ENCODE measurements at regions not wholly inside any gene's neighbourhood (a gene's known extent, or its start where the extent isn't known, plus 50 kb on each side); places are given as distances from the start of the nearest gene placed in this dataset.

DNA sequence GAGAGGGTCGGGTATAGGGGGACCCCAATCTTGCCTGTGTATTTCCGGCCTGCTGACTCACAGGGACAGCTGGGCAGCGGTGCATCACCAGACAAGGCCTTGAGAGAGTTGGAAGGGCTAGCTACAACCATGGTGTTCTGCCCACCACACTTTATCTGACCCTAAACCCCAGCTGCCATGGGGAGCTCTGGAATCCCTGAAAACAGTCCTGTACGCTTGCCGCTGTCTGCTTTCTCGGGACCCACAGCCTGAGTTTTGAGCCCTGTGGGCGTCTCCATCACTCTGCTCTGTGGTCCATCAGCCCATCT lies 100.4 kb upstream of the GSE1 start:
- Histone ChIP-seq H3K4me3 (no peak overlapping the region), H3K27ac (no peak overlapping the region), H3K9me3 (no peaks in the 10 kb centered on the region), H3K4me1 (peaks cover 30% of the 10 kb centered on the region), H3K36me3 (no peaks in the 10 kb centered on the region), H3K27me3 (no peaks in the 10 kb centered on the region)
- no peak for DNase-seq (ENCODE audit: low spot score in 2 of 2)
- no peak for TF ChIP-seq POLR2A (IDR thresholded peaks at IDR 0.05)
- TF ChIP-seq EP300 (IDR thresholded peaks at IDR 0.05), result no peak
- no peak for TF ChIP-seq POLR2AphosphoS5 (IDR thresholded peaks at IDR 0.05)
- TF ChIP-seq CTCF (IDR thresholded peaks at IDR 0.05), result no peak
- WGBS, result 95% methylated on average over 3 of the region's 7 CpGs

GRCh38 chr16:85513180-85513579 lies 99.9 kb upstream of the GSE1 start:
- no peak overlapping the region for H3K27ac ChIP-seq
- no peak for DNase-seq (ENCODE audit: low spot score in 2 of 2)
- no peaks in the 10 kb centered on the region for H3K27me3 ChIP-seq
- H3K9me3 ChIP-seq, result no peaks in the 10 kb centered on the region
- 92% methylated on average over 9 of the region's 9 CpGs for WGBS
- H3K4me3 ChIP-seq, result no peak overlapping the region
- no peak for TF ChIP-seq POLR2A (IDR thresholded peaks at IDR 0.05)
- TF ChIP-seq EP300 (IDR thresholded peaks at IDR 0.05), result no peak
- TF ChIP-seq CTCF (IDR thresholded peaks at IDR 0.05), result no peak
- TF ChIP-seq POLR2AphosphoS5 (IDR thresholded peaks at IDR 0.05), result no peak
- H3K36me3 ChIP-seq, result no peaks in the 10 kb centered on the region
- peaks cover 30% of the 10 kb centered on the region for H3K4me1 ChIP-seq

- H3K4me1 ChIP-seq, result peaks cover 30% of the 10 kb centered on the region
- no peaks in the 10 kb centered on the region for H3K9me3 ChIP-seq
- TF ChIP-seq EP300 (IDR thresholded peaks at IDR 0.05) (no peak), POLR2A (IDR thresholded peaks at IDR 0.05) (no peak), CTCF (IDR thresholded peaks at IDR 0.05) (no peak), POLR2AphosphoS5 (IDR thresholded peaks at IDR 0.05) (no peak)
- no peaks in the 10 kb centered on the region for H3K27me3 ChIP-seq
- H3K36me3 ChIP-seq, result no peaks in the 10 kb centered on the region
- no peak overlapping the region for H3K27ac ChIP-seq
- no peak overlapping the region for H3K4me3 ChIP-seq
- DNase-seq (ENCODE audit: low spot score in 2 of 2), result no peak
- 78% methylated on average over 3 of the region's 10 CpGs for WGBS
Measured at GRCh38 chr16:85513649-85514048, 99.5 kb upstream of the GSE1 start.

DNA sequence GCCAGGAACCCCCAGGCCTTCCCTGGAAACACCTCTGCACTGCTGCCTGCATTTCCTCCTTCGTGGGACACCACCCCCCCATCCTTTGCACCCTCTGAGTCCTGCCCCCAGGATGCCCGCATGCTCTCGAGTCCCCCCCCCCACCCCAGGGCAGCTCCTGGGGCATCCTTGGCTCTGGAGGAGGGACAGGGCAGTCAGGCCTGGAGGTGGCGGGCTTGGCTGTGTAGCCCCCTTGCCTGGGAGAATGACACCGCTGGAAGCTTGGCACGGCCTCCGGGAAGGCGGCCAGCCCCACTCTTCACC lies 98.9 kb upstream of the GSE1 start:
- WGBS, result 16% methylated on average over 7 of the region's 8 CpGs
- Histone ChIP-seq H3K27ac (peak overlapping the region; percentile 44), H3K9me3 (no peaks in the 10 kb centered on the region), H3K36me3 (no peaks in the 10 kb centered on the region), H3K4me3 (no peak overlapping the region), H3K27me3 (no peaks in the 10 kb centered on the region), H3K4me1 (peaks cover 30% of the 10 kb centered on the region)
- TF ChIP-seq POLR2AphosphoS5 (IDR thresholded peaks at IDR 0.05) (no peak), CTCF (IDR thresholded peaks at IDR 0.05) (no peak), POLR2A (IDR thresholded peaks at IDR 0.05) (no peak), EP300 (IDR thresholded peaks at IDR 0.05) (no peak)
- DNase-seq (ENCODE audit: low spot score in 2 of 2), result peak in 1 of 2 donors; percentile 83

DNA sequence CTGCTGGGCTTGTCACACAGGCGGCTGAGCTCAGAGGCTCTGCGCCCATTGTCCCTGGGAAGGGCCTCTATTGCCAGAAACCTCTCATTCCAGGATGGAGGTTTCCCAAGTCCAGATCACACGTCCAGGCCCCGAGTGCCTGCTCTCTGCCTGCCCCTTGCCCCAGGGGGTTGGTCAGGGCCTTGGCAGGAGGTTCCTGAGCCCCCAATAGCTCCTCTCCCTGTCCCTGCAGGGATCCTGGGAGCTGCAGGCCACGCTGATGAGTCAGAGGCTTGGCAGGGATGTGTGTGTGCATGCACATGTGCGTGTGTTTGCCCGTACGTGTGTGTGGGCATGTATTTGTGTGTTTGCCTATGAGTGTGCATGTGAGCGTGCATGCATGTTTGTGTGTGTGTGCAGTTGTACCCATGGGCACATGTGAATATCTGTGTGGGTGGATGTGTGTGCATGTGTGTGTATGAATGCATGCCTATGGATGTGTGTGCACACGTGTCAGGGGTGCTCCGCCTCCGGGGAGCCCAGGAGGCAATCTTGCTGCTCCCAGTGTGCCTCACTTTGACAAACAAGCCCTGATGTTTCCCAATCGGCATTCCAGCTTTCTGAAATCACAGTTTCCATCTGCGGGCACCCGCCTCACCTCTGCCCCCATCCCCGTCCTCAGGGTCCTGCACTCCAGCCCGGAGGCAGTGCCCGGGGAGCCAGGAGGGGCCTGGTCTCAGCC lies 98.4 kb upstream of the GSE1 start:
- TF ChIP-seq CTCF (IDR thresholded peaks at IDR 0.05) (no peak), POLR2AphosphoS5 (IDR thresholded peaks at IDR 0.05) (peak in 2 of 3 donors; percentile 23 to 39), EP300 (IDR thresholded peaks at IDR 0.05) (no peak)
- H3K4me1 ChIP-seq, result peaks cover 30% of the 10 kb centered on the region
- DNase-seq (ENCODE audit: low spot score in 2 of 2), result no peak
- no peak overlapping the region for H3K4me3 ChIP-seq
- 39% methylated on average over 9 of the region's 18 CpGs for WGBS
- H3K27me3 ChIP-seq, result no peaks in the 10 kb centered on the region
- H3K9me3 ChIP-seq, result no peaks in the 10 kb centered on the region
- no peaks in the 10 kb centered on the region for H3K36me3 ChIP-seq
- H3K27ac ChIP-seq, result peak overlapping the region; percentile 79
